NOMO-1 treated with DMSO at 0.1 percent for 48 hours (cell line): ENCODE measurements at regions not wholly inside any gene's neighbourhood (a gene's known extent, or its start where the extent isn't known, plus 50 kb on each side); places are given as distances from the start of the nearest gene placed in this dataset.

ENCODE experiments used
- DNase-seq: peaks from one replicate; lab custom pipeline; 2025; ENCODE audit not compliant: unreplicated experiment; lab: John Stamatoyannopoulos, UW

DNA sequence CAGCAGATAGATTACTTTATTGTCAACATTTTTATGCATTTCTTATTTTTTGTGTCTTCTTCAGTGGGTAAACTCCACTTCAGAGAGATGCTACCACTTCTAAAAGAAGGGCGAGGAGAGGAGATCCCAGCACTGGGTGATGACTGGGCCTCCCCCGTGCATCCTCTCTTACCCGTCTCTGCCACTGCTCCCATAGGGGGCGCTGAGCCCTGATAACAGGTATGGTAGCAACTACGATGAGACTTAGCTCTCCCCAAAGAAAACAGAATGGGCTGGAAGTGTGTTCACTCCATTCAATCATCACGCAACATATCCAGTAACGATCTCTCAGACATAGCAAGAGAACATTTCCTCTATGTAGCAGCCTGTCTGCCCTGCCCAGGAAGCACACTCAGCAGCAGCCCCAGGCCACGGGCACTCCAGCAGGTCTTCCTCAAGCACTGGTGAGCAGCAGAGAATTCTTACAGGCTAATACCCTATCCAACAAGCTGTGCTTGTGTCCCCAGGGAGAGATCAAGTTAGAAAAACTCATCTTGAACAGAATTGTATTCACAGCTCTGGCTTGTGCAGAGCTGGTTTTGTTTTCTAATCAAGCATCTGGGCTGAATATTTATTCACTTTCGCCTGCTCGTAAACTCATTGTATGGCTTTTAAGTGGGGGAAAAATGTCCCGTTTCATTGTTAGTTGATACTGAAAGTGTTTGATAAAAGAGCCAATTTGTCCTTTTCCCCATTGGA lies 533.1 kb upstream of the CDH4 start:
- DNase-seq: no peak

GRCh38 chr20:60725311-60725906 lies 526.7 kb upstream of the CDH4 start:
- no peak for DNase-seq

DNA sequence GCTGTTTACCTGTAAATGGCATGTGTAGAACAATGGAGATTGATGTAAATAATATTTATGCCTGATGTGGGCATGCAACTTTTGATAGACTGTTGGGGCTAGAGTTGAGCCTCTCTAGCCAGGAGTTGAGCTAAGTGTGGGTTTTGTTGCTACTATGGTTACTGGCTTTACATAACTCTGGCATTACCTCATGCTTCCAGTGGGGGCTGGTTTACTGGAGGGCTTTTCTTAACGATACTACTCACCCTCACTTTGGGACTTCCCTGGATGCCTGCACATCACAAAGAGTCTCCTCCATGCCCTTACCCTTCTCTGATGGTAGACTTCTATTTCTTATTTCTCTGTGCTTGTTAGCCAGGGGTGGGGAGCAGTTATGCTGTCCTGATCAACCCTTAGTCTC lies 524.6 kb upstream of the CDH4 start:
- no peak for DNase-seq

DNA sequence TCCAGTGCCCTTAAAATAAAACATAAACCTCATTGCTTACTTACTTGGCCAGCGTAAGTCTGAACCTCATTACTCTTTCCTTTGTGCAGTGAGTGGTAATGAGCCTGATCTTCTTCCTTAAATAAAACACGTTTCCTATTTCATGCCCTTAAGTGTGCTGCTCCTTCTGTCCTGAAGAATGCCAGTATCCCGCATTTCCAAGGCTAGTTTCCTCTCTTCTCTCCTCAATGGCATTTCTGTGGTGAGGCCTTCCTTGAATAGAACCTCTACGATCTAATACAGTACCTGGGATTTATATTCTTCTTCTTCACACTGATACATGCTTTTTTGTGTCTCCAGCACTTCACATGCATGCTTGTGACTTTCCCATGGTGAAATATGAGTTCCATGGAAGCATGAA lies 523.4 kb upstream of the CDH4 start:
- DNase-seq: no peak

DNA sequence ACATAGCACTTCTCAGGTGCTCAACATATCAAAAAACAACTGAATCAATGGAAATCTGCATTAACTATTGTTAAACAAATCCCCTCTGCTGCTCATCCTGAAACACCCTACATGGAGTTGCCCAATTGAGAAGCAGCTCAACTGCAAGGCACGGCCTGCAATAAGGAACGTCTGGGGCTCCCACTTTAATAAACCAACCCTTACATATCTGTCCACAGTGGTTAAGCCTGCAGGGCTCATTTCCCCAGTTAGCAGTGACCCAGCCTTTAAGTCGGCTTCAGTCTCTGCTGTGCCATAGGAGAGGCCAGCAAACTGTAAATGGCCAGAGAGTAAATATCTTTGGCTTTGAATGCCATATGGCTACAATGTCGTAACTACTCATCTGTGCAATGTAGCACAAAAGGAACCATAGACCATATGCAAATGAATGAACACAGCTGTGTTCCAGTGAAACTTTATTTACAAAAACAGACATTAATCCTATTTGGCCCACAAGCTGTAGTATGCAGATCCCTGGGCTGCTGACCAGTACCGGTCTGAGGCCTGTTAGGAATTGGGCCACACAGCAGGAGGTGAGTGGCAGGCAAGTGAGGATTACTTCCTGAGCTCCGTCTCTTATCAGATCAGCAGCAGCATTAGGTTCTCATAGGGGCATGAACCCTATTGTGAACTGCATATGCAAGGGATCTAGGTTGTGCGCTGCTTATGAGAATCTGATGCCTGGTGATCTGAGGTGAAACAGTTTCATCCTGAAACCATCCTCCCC lies 522.7 kb upstream of the CDH4 start:
- DNase-seq: no peak

- no peak for DNase-seq
Measured at GRCh38 chr20:60732322-60732721, 519.7 kb upstream of the CDH4 start.

DNA sequence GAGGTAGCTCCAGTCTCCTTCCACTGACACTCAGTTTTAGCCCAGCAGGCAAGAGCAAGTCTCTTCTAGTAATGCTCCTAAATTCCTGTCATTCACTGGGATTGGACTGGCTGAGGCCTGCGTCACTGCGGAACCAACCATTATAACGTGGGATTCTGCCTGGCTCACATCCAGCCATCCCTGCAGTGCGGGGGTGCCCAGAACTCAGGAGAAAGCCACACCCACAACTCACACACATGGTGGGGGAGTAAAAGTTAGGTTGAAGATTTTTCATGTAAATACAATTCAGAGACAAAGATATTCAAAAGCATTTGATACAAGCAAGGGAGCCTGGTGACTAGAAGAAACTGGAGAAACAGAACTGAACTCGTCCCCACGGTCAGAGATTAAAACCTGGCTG lies 504.0 kb upstream of the CDH4 start:
- no peak for DNase-seq

DNA sequence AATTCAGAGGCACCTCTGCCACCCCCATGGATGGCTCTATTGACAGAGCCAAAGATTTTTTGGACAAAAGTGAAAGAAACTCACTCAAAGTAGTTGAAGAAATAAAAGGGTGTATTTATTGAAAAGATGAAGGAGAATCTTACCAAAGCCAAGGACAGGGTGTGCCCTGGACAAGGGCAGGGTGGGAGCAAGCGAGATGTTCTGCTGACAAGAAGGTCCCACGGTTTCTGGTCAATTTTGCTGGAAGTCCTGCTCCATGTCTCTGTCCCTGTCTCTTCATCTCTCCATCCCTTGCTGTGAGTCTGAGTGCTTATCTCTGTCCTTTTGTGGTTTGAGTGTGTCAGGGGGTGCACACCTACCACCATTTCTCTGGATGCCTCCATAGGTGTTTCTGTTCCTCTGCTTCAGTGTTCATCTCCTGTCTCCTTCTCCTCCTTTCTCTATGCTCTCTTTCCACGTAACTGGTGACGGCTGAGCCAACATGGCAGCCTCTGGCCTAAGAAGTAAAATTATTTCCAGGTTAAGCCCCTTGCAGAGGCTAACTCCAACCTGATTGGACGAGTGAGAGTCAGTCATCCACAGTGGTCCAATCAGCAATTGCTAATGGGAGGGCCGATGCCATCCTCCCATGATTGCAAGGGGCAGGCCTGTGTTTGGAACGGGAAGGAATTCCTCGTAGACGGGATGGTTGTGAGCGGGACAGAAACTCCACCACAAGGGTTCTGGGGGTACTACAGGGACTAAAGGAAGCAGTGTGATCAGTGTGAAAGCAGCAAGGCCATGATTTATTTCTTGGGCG lies 502.1 kb upstream of the CDH4 start:
- DNase-seq: no peak

DNA sequence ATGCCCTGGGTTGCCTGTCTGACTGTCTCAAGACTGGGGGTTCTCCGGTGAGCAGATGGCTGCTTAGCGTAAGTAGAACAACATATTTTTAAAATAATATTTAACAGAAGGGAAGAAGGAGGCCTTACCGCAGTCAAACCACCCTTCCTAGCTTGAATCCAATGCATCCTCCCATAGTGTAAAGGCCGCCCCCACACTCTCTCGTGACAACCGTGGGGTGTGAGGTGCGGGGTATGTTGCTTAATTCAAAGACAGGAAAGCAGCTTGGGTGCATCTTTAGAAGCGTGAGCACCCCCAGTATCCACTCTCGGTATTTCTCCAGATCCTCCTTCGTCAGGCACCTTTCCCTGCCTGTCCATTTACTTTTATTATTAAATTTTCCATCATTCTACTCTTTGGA lies 501.2 kb upstream of the CDH4 start:
- no peak for DNase-seq

DNA sequence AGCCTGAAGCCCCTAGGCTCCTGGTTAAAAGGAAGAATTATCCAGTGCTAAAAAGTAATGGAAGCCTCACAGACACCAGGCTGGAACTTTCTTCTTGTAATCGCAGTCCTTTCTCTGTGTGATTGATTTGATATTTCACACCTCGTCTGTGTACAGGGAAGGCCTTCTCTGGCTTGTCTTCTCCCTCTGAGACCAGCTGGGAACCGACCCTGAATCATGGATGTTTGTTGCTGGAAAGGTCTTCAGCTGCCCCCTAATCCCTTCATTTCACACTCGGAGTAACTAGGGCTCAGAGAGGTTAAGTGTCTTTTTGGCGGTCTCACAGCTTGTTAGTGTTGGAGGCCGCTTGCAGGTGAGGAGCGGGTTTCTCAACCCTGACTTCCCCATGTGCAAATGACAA lies 500.2 kb upstream of the CDH4 start:
- no peak for DNase-seq

DNA sequence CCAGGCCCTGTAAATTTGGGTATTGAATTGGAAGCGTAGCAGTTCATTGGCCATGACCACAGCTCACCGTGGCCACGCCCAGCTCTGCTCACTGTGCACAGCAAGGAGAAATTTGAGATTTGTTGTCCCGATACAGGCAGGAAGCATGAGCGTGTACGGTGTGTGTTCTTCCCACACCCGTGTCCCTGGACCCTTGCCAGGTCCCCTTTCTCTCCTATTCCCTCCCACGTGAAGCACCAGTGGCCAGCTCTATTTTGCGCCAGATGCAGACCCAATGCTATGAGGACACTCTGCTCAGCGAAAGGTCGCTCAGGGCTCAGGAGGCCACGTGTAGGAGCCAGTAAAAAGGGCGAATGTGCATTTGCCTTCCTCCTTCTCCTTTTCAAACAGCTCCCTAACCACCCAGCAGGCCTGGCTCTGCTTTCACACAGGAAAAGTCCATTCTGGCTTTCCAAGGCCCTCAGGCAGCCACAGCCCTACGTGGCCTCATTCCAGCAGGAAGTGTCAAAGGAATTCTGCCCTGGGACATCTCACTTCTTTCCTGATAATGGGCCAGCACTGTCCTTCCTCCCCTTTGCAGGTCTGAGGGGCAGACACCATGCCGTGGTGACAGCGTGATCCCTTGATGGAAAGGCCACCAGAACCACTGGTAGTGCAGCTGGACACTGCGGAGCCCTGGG lies 499.2 kb upstream of the CDH4 start:
- no peak for DNase-seq

GRCh38 chr20:60754856-60755255 lies 497.2 kb upstream of the CDH4 start:
- no peak for DNase-seq

DNA sequence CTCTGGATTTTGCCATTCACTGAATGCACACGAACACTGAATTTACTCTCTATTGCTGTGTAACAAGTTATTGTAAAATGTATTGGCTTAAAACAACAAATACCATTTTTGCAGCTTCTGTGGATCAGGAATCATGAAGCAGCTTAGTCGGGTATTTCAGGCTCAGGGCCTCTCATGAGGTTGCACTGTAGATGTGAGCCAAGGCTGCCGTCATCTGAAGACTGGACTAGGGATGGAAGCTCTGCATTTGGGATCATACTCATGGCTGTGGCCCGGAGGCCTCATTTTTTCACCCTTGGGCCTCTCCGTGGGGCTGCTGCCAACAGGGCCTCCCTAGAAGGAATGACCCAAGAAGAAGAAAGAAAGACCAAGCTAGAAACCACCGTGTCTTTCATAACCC lies 492.4 kb upstream of the CDH4 start:
- no peak for DNase-seq

DNA sequence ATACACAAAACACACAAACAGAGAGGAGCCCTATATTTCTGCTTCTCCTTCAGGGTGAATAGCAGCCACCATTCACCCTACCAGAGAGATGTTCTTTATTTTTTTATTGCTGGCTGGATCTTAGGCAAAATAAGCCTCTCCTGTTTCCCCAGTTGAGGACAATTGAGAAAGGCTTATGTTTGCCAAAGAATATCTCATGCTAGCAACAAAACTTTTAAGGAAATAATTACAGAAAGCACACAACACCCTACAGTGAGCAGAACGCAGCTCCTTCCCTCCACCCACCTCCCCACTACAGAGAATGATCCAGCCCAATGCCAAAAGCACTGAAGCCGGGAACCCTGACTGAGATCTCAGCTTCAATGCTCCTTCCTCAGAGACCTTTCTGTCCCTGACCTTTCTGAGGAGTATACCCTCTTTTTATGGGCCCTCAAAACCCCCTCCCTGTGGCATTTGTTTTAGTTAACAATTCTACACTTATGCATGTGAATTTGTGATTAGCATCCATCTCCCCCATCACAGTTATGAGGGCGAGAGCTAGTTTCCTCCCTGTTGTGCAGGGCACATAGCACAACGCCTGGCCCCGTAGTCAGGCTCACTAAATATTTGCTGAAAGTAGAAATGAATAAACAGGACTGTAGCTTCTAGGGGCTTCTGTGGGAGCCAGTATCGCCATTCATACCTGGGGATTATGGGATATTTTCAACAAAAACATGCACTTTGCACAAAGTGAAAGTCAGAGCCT lies 491.6 kb upstream of the CDH4 start:
- no peak for DNase-seq

DNA sequence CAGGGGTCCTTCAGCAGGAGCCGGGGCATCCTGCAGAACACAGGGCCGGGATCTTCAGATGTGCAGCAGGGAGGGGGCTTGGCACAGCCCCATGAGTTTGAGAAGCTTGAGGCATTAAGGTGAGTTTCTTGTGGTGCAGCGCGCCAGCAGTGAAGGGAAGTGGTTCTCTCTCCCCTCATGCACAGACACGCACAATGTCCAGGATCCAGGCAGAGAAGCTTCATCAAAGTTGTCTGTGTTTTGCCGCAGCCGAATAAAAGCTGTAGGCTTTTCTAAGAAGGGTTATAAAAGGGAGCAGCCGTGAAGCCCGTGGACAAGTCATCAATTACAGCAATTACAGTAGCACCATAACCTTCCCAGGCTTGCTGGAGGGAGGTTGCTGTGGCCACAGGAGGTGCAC lies 491.0 kb upstream of the CDH4 start:
- no peak for DNase-seq

- DNase-seq: no peak
Measured at GRCh38 chr20:60762386-60762785, 489.7 kb upstream of the CDH4 start.

DNA sequence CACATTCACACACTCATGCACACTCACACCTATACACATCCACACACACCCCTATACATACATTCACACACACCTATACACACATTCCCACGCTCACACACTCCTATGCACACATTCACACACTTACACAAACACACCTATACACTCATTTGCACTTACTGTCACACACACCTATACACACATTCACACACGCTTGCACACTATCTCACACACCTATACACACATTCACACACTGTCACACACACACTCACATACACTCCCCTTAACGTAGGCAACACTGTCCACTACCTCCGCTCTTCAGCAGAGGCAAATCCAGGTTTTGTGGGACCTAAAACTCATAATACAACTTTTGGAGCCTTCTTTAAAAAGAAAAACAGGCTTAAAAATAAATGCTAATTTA lies 487.7 kb upstream of the CDH4 start:
- no peak for DNase-seq

DNA sequence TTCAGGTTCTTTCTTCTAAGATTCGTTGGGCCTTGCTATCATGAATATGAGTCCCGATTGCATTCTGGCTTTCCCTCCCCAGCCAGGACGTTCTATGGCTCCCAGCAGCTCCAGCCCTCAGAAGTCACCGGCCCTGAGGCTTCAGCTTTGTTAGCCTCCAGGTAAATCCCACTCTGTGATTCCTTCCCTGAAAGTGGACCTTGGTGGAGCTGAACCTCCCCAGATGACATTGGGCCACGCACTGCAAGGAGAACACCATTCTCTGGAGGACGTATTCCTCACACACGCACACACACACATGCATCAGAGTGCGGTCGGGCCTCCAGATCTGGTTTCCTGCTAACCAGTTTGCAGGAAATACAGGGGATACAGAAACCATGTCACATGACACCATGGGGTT lies 487.3 kb upstream of the CDH4 start:
- DNase-seq: no peak

GRCh38 chr20:60765821-60766403 lies 486.1 kb upstream of the CDH4 start:
- DNase-seq: no peak

- no peak for DNase-seq
Measured at GRCh38 chr20:60768216-60768615, 483.8 kb upstream of the CDH4 start.
